ENCODE measurements at regions not wholly inside any gene's neighbourhood (a gene's known extent, or its start where the extent isn't known, plus 50 kb on each side); places are given as distances from the start of the nearest gene placed in this dataset.
A peak's percentile ranks its signal among the peaks of the same experiment; 100 is the strongest.

GRCh38 chr22:27128461-27129085 lies 471.2 kb downstream of the MIAT start:
- DNase-seq = peak; percentile 45

GRCh38 chr22:27129266-27129665 lies 471.9 kb downstream of the MIAT start:
- DNase-seq = peak; percentile 78

GRCh38 chr22:27130906-27131305 lies 473.5 kb downstream of the MIAT start:
- no peak for DNase-seq

GRCh38 chr22:27131346-27131745 lies 474.0 kb downstream of the MIAT start:
- no peak for DNase-seq

GRCh38 chr22:27132400-27132799 lies 475.0 kb downstream of the MIAT start:
- no peak for DNase-seq

- DNase-seq = peak; percentile 37
Observed at GRCh38 chr22:27133019-27133431, 475.6 kb downstream of the MIAT start.

GRCh38 chr22:27133681-27134314 lies 476.4 kb downstream of the MIAT start:
- DNase-seq = no peak

GRCh38 chr22:27134315-27134701 lies 476.9 kb downstream of the MIAT start:
- peak; percentile 91 for DNase-seq

GRCh38 chr22:27135031-27135981 lies 477.9 kb downstream of the MIAT start:
- DNase-seq = no peak

GRCh38 chr22:27136596-27136995 lies 479.2 kb downstream of the MIAT start:
- no peak for DNase-seq

- no peak for DNase-seq
Observed at GRCh38 chr22:27137871-27138337, 480.5 kb downstream of the MIAT start.

- DNase-seq = no peak
Observed at GRCh38 chr22:27138471-27138870, 481.1 kb downstream of the MIAT start.

- DNase-seq = no peak
Observed at GRCh38 chr22:27139935-27140511, 482.6 kb downstream of the MIAT start.

GRCh38 chr22:27142286-27142685 lies 484.9 kb downstream of the MIAT start:
- DNase-seq = no peak

- no peak for DNase-seq
Observed at GRCh38 chr22:27144321-27144720, 486.9 kb downstream of the MIAT start.

- no peak for DNase-seq
Observed at GRCh38 chr22:27146866-27147633, 489.7 kb downstream of the MIAT start.

- no peak for DNase-seq
Observed at GRCh38 chr22:27148055-27148454, 490.7 kb downstream of the MIAT start.

- no peak for DNase-seq
Observed at GRCh38 chr22:27148886-27149470, 491.6 kb downstream of the MIAT start.

GRCh38 chr22:27149921-27150543 lies 492.6 kb downstream of the MIAT start:
- DNase-seq = no peak

- peak; percentile 86 for DNase-seq
Observed at GRCh38 chr22:27150544-27150941, 493.2 kb downstream of the MIAT start.

GRCh38 chr22:27151407-27151806 lies 494.0 kb downstream of the MIAT start:
- no peak for DNase-seq

GRCh38 chr22:27152033-27152432 lies 494.6 kb downstream of the MIAT start:
- DNase-seq = no peak

Data from MV-4-11 (cell line).